Nephron progenitor cell (in vitro differentiated cells): ENCODE measurements at regions not wholly inside any gene's neighbourhood (a gene's known extent, or its start where the extent isn't known, plus 50 kb on each side); places are given as distances from the start of the nearest gene placed in this dataset.
"Not testable (repeated sequence)": the region's sequence is repeated elsewhere in the genome, so short reads cannot be mapped to it uniquely, and the experiment has no call there.

ENCODE experiments used
- DNase-seq: peaks from one replicate; pipeline ENCODE4 v3.0.0; 2021
- H3K27ac Mint-ChIP-seq: 2 replicates; pipeline ENCODE4 v1.8.0; 2021; ENCODE audit warnings: mild to moderate bottlenecking, moderate library complexity, mixed read lengths
- H3K27me3 Mint-ChIP-seq: 2 replicates; pipeline ENCODE4 v1.8.0; 2021; ENCODE audit warnings: mild to moderate bottlenecking, low read depth, mixed read lengths; ENCODE audit not compliant: poor library complexity
- H3K36me3 Mint-ChIP-seq: 2 replicates; pipeline ENCODE4 v1.8.0; 2021; ENCODE audit warnings: low read depth, mixed read lengths
- H3K4me1 Mint-ChIP-seq: 2 replicates; pipeline ENCODE4 v1.8.0; 2021; ENCODE audit warnings: mixed read lengths
- H3K4me3 Mint-ChIP-seq: 2 replicates; pipeline ENCODE4 v1.8.0; 2021; ENCODE audit warnings: mild to moderate bottlenecking, moderate library complexity, mixed read lengths
- H3K9me3 Mint-ChIP-seq: 2 replicates; pipeline ENCODE4 v1.8.0; 2021; ENCODE audit warnings: mild to moderate bottlenecking, moderate library complexity, mixed read lengths
- TF ChIP-seq, protein P1 (sequence below): fragments of 200-600 bp; sonication (generic); IDR thresholded peaks from 2 replicates; pipeline ENCODE4 v1.5.0; 2021; ENCODE audit warnings: antibody characterized with exemption

DNA sequence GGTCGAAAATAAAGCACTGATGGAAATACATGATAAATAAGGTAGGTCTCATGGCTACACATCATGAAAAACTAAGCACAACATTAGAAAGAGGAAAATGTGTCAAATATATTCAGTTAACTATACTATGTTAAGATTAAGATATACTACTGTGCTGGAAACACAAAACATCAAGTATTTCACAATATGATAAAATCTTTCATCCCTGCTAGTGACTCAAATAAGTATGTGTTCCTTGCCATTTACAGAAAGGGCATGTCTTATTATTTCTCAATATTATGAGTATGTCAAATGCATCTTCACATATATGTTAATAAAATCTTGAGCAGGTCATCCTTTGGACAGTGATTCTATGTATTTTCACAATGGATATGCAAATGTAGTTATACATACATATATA, 1260.1 kb upstream of the ADGRL2 start:
- no peak for DNase-seq
- Mint-ChIP-seq H3K9me3 (no peaks in the 10 kb centered on the region), H3K4me3 (no peak overlapping the region)

DNA sequence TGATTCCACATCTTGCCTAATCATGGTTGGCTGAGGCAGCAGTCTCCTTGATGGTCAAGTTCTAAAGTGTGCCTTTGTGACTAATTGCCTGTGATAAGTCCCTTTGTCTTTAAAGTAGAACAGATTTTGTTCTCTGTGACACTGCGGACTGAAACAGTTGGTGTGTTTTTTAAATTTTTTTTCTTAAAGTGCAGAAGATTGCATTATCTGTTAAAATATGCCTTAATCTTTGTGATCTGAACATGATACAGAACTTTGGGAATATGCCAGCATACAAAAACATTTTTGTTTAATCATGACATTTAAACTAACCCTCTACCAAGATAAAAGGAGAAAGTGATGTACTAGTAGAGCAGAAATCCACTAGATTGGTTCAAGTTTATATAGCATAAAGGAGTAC, 1260.6 kb upstream of the ADGRL2 start:
- DNase-seq: no peak
- TF ChIP-seq, protein P1, sequence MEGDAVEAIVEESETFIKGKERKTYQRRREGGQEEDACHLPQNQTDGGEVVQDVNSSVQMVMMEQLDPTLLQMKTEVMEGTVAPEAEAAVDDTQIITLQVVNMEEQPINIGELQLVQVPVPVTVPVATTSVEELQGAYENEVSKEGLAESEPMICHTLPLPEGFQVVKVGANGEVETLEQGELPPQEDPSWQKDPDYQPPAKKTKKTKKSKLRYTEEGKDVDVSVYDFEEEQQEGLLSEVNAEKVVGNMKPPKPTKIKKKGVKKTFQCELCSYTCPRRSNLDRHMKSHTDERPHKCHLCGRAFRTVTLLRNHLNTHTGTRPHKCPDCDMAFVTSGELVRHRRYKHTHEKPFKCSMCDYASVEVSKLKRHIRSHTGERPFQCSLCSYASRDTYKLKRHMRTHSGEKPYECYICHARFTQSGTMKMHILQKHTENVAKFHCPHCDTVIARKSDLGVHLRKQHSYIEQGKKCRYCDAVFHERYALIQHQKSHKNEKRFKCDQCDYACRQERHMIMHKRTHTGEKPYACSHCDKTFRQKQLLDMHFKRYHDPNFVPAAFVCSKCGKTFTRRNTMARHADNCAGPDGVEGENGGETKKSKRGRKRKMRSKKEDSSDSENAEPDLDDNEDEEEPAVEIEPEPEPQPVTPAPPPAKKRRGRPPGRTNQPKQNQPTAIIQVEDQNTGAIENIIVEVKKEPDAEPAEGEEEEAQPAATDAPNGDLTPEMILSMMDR: no peak
- no peaks in the 10 kb centered on the region for H3K9me3 Mint-ChIP-seq
- H3K27ac Mint-ChIP-seq: no peak overlapping the region
- H3K36me3 Mint-ChIP-seq: no peaks in the 10 kb centered on the region
- H3K27me3 Mint-ChIP-seq: peaks cover 7% of the 10 kb centered on the region
- H3K4me3 Mint-ChIP-seq: no peak overlapping the region
- H3K4me1 Mint-ChIP-seq: peaks cover under 1% of the 10 kb centered on the region

More for the DNA sequence above, 1260.1 kb upstream of the ADGRL2 start:
- H3K36me3 Mint-ChIP-seq: no peaks in the 10 kb centered on the region
- TF ChIP-seq, protein P1: no peak
- peaks cover 7% of the 10 kb centered on the region for H3K27me3 Mint-ChIP-seq
- H3K4me1 Mint-ChIP-seq: no peaks in the 10 kb centered on the region
- H3K27ac Mint-ChIP-seq: no peak overlapping the region

DNA sequence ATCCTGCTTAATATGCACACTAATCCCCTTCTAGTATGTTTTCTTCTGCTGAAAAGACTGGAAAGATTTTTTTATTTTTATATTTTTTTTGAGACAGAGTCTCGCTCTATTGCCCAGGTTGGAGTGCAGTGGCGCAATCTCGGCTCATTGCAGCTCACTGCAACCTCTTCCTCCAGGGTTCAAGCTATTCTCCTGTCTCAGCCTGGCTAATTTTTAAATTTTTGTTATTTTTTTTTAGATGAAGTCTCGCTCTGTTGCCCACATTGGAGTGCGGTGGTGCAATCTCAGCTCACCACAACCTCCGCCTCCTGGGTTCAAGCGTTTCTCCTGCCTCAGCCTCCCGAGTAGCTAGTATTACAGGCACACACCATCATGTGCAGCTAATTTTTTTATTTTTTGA, 1261.4 kb upstream of the ADGRL2 start:
- H3K27ac Mint-ChIP-seq, H3K4me1 Mint-ChIP-seq, H3K4me3 Mint-ChIP-seq, DNase-seq, H3K27me3 Mint-ChIP-seq, H3K9me3 Mint-ChIP-seq, H3K36me3 Mint-ChIP-seq: not testable (repeated sequence)

DNA sequence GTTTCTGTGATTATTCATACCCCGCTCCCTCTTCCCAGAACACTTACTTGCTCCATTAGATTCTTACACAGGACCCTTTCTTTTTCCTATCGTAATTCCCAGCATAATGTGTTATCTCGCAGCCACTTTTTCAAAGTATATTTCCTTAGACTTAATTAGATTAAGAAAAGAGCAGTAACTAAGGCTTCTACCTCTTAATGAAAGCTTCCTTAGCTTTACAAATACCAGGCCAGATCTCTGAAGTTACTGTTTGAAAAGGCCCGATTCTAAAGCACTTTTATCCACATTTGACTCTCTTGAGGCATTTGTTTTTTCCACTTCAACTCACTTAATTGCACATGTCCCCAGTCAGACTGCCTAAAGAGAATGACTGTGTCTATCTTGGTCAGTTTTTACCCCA, 1264.3 kb upstream of the ADGRL2 start:
- no peaks in the 10 kb centered on the region for H3K36me3 Mint-ChIP-seq
- no peaks in the 10 kb centered on the region for H3K9me3 Mint-ChIP-seq
- peaks cover 6% of the 10 kb centered on the region for H3K27me3 Mint-ChIP-seq
- TF ChIP-seq, protein P1: no peak
- H3K4me1 Mint-ChIP-seq: peaks cover 4% of the 10 kb centered on the region
- no peak for DNase-seq
- H3K27ac Mint-ChIP-seq: no peak overlapping the region
- H3K4me3 Mint-ChIP-seq: no peak overlapping the region

DNA sequence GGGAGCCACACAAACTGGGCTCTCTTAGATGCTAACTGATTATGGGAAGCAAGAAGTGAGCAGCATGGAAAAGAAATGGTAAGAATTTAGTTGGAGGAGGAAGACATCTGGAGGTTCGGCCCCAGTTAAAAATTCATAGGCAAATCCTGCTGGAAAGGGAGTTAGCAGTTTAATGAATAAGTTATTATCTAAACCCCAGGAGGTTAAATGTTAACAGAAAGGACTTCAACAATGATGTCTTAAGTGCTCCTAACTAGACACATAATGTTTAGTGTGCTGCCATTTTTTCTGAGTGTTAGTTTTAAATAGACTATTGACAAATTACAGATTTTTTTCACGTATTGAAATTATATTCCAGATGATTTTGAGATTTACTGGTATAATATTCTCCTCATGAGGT, 1265.3 kb upstream of the ADGRL2 start:
- Mint-ChIP-seq H3K27me3 (peaks cover 4% of the 10 kb centered on the region), H3K4me1 (peaks cover 4% of the 10 kb centered on the region), H3K27ac (no peak overlapping the region), H3K4me3 (no peak overlapping the region), H3K9me3 (no peaks in the 10 kb centered on the region), H3K36me3 (no peaks in the 10 kb centered on the region)
- DNase-seq: no peak
- TF ChIP-seq, protein P1: no peak

DNA sequence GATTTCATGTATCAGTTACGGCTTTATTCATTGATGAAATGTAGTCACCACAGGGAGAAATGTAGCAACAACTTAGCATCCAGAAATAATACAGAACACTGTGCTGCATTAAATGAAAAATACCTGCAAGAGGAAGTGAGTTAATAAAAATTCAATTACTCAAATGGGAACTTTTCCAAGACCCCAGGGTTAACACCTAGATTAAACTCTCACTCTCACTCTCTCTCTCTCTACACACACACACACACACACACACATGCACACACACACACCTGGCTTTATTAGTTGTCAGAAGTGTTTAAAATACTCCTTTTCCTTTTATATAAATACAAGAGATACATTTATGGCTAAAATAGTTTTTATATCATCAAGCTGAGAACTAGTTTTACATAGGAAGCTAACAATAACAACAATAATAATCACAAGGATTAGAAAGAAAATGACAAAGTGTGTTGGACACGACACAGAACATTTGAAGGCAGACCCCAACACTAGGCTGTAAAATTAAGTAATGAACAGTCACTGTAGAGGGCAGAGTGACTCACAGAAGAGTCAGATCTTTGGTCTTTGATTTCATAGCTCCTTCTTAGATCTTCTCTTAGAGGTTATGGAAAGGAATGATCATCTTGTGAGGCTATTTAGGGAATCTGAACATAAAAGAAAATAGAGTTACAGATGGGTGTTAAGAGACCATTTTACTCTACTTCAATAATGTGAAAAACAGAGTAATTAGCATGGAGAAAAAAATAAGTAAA, 1266.0 kb upstream of the ADGRL2 start:
- no peak for DNase-seq
- H3K4me3 Mint-ChIP-seq: no peak overlapping the region
- H3K9me3 Mint-ChIP-seq: no peaks in the 10 kb centered on the region
- H3K27ac Mint-ChIP-seq: no peak overlapping the region
- H3K27me3 Mint-ChIP-seq: no peaks in the 10 kb centered on the region
- TF ChIP-seq, protein P1: no peak
- H3K4me1 Mint-ChIP-seq: peaks cover 4% of the 10 kb centered on the region
- no peaks in the 10 kb centered on the region for H3K36me3 Mint-ChIP-seq
